Stimulated activated memory B cell treated with anti-CD40 and anti-IgM and Interleukin-4, amounts not matched to agents 10 μg/mL and 1 μg/mL and 100 μg/mL, for 72 hours (primary cell): ENCODE measurements at regions not wholly inside any gene's neighbourhood (a gene's known extent, or its start where the extent isn't known, plus 50 kb on each side); places are given as distances from the start of the nearest gene placed in this dataset.

Source experiments
- ATAC-seq: fragments of 150-1000 bp; cut with Tn5 transposase; 2 replicates; pipeline ENCODE4 v1.10.0; 2021
- H3K27ac Mint-ChIP-seq: one replicate; pipeline ENCODE4 v1.8.0; 2022; ENCODE audit warnings: mild to moderate bottlenecking, mixed read lengths
- H3K27me3 Mint-ChIP-seq: one replicate; pipeline ENCODE4 v1.8.0; 2022; ENCODE audit warnings: mixed read lengths
- H3K36me3 Mint-ChIP-seq: one replicate; pipeline ENCODE4 v1.8.0; 2022; ENCODE audit warnings: mixed read lengths
- H3K4me1 Mint-ChIP-seq: one replicate; pipeline ENCODE4 v1.8.0; 2022; ENCODE audit warnings: mixed read lengths
- H3K4me3 Mint-ChIP-seq: one replicate; pipeline ENCODE4 v1.8.0; 2022; ENCODE audit warnings: mild to moderate bottlenecking, moderate library complexity, mixed read lengths
- H3K9me3 Mint-ChIP-seq: one replicate; pipeline ENCODE4 v1.8.0; 2022; ENCODE audit warnings: mixed read lengths

DNA sequence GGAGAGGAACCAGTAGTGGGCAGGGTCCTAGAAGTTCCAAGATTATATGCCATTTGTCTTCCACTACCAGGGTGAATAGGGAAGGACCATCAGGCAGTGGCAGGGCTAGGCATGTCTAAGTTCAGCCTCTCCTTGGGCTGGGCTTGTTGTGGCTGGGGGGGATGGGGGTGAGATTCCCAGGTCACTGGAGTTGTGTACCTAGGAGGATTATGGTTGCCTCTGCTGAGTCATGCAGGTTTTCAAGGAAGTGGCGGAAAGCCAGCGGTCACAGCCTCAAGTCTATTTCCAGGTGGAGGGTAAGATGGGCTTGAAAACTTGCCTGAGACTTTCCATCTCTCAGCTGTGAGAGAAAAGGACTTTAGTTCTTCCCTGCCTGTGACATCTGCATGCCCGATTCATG, 1407.1 kb downstream of the SI start:
- H3K27me3 Mint-ChIP-seq, result no peaks in the 10 kb centered on the region
- H3K9me3 Mint-ChIP-seq, result peaks cover 3% of the 10 kb centered on the region
- no peak overlapping the region for H3K4me3 Mint-ChIP-seq
- no peaks in the 10 kb centered on the region for H3K36me3 Mint-ChIP-seq
- H3K27ac Mint-ChIP-seq, result no peak overlapping the region
- no peak for ATAC-seq
- H3K4me1 Mint-ChIP-seq, result no peaks in the 10 kb centered on the region

DNA sequence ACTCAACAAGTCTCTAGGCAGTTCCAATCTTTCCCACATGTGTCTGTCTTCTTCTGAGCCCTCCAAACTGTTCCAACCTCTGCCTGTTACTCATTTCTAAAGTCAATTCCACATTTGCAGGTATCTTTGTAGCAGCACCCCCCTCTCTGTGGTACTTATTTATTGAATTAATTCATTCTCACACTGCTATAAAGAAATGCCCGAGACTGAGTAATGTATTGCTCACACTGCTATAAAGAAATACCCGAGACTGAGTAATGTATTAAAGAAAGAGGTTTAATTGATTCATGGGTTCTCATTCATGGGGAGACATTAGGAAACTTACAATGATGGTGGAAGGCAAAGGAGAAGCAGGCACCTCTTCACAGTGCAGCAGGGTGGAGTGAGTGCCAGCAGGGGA, 1413.8 kb downstream of the SI start:
- Mint-ChIP-seq H3K36me3 (no peaks in the 10 kb centered on the region), H3K27ac (no peak overlapping the region), H3K27me3 (no peaks in the 10 kb centered on the region), H3K4me3 (no peak overlapping the region), H3K9me3 (peaks cover 15% of the 10 kb centered on the region), H3K4me1 (no peaks in the 10 kb centered on the region)
- no peak for ATAC-seq

DNA sequence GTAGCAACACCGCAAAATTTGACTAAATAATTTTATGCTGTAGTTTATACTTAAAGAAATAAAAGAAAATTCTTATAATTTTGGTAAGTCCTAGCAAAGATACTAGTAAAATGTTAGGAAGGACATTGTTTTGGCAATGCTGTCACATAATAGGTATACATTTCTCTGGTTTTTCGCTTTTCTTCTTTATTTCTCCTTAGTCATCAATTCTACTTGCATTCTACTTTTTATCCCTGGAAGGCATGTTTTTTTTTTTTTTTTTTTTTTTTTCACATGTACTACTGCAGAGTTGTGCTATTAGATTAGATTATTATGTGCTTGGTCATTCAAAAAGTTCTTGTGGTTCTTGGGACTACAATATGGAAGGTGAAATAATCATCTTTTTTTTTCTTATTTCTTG, 1421.2 kb downstream of the SI start:
- H3K27me3 Mint-ChIP-seq, result no peaks in the 10 kb centered on the region
- H3K9me3 Mint-ChIP-seq, result peaks cover 9% of the 10 kb centered on the region
- no peak overlapping the region for H3K4me3 Mint-ChIP-seq
- no peaks in the 10 kb centered on the region for H3K4me1 Mint-ChIP-seq
- no peak overlapping the region for H3K27ac Mint-ChIP-seq
- no peak for ATAC-seq
- no peaks in the 10 kb centered on the region for H3K36me3 Mint-ChIP-seq

DNA sequence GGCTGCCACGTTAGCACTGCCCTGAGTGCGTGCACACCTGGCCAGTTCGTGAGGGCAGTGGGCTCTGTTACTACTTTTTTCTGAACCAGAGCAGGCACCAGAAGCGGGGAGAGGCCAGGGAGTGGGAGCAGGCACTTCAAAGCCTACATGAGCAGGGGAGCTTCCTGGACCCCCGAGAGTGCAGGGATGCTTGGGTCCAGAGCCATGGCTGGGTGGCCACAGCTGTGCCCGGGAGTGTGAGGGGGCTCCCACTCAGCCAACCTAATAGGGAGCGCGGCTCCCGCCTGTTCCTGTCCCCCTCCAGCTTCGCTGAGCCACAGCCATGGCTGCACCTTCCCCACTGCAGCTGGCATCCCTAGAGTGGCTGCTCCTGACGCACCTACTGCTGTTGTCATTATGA, 1423.3 kb downstream of the SI start:
- peak; percentile 41 for ATAC-seq
- no peaks in the 10 kb centered on the region for H3K36me3 Mint-ChIP-seq
- no peaks in the 10 kb centered on the region for H3K27me3 Mint-ChIP-seq
- H3K9me3 Mint-ChIP-seq, result peaks cover 9% of the 10 kb centered on the region
- H3K27ac Mint-ChIP-seq, result no peak overlapping the region
- H3K4me1 Mint-ChIP-seq, result no peaks in the 10 kb centered on the region
- no peak overlapping the region for H3K4me3 Mint-ChIP-seq

DNA sequence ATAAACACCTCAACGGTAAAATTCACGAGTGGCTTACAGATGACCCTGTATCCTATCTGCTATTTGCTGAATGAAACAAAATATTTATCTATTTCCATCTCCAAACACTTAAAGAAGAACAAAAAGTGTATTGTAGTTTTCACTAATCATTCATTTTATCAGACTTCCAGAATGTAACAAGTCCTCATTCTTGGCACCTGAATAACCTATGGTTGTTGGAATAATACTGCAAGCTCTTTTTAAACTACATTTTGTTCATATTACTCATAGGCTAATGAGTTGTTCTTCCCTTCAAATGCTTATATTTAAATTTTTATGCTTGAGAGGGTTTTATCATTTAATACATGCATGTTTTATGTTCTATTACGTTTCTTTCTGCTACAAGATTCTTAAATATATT, 1434.1 kb downstream of the SI start:
- Mint-ChIP-seq H3K27me3 (no peaks in the 10 kb centered on the region), H3K4me1 (no peaks in the 10 kb centered on the region), H3K4me3 (no peak overlapping the region), H3K27ac (no peak overlapping the region), H3K9me3 (peaks cover 4% of the 10 kb centered on the region), H3K36me3 (no peaks in the 10 kb centered on the region)
- no peak for ATAC-seq

DNA sequence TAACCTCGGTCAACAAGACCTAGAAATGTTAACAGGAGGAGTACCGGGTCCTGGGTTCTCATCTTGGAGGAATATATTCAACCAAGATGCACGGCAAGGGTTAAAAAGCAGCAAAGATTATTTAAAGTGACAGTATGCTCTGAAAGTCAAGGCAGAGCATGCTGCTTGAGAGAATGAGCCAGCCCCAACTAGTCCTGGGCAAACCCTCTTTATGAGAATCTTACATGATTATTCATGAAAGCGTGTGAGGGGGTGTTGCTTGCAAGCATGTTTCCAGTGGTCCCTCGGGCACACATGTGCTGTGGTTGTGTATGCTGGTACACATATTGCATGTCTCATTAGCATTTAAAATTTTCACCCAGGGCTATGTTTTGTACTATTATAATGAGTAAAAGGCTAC, 1445.6 kb downstream of the SI start:
- no peak overlapping the region for H3K4me3 Mint-ChIP-seq
- no peaks in the 10 kb centered on the region for H3K9me3 Mint-ChIP-seq
- no peaks in the 10 kb centered on the region for H3K4me1 Mint-ChIP-seq
- no peaks in the 10 kb centered on the region for H3K27me3 Mint-ChIP-seq
- no peak overlapping the region for H3K27ac Mint-ChIP-seq
- ATAC-seq, result no peak
- H3K36me3 Mint-ChIP-seq, result no peaks in the 10 kb centered on the region

DNA sequence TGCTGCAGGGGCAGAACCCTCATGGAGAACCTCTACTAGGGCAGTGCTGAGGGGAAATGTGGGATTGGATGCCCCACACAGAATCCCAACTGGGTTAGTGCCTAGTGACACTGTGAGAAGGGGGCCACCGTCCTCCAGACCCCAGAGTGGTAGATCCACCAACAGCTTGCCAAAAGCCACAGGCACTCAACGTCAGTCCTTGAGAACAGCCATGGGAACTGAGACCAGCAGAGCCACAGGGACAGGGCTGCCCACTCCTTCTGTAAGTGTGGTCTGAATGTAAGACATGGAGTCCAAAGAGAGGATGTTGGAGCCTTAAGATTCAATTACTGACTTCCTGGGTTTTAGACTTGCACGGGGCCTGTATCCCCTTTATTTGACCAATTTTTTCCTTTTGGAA, 1451.5 kb downstream of the SI start:
- no peaks in the 10 kb centered on the region for H3K27me3 Mint-ChIP-seq
- H3K4me3 Mint-ChIP-seq, result no peak overlapping the region
- ATAC-seq, result peak; percentile 45
- no peaks in the 10 kb centered on the region for H3K4me1 Mint-ChIP-seq
- H3K9me3 Mint-ChIP-seq, result peaks cover 3% of the 10 kb centered on the region
- H3K36me3 Mint-ChIP-seq, result no peaks in the 10 kb centered on the region
- H3K27ac Mint-ChIP-seq, result no peak overlapping the region

DNA sequence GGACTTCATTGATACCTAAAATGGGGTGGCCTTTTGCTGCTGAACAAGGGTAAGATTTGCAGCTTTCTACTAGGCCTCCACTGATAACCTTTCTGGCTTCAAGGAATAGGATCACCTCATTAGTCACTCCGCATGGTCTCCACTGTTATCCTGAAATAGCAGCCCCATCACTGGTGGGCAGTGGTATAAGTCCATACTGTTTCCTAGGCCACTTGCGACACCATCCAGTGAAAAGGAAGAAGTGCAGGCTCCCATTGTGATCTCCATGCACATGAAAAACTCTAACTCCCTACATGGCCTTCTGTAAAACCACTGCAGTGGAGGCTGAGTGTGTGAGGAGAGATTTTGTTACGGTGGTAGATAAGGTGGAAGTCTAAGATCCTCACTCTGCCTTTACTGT, 1455.9 kb downstream of the SI start:
- Mint-ChIP-seq H3K4me3 (no peak overlapping the region), H3K27ac (no peak overlapping the region)

DNA sequence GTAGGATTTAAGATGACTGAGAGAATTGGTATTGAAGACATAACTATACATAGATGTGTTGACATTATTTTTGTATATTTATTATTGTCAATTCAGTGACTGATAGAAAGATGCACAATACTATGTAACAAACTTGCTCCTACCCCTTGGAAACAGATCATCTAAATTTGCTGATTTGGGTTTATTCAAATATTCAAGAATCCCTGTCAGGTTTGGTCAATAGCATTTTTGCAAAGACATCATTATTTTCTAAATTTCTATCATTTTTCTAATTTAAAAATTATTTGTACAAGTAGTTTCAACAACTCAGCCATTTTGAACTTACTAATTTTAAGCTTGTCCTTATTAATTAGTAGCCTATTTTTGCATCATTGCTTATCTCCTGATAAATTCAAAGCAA, 1463.4 kb downstream of the SI start:
- no peaks in the 10 kb centered on the region for H3K27me3 Mint-ChIP-seq
- no peak overlapping the region for H3K4me3 Mint-ChIP-seq
- no peak for ATAC-seq
- no peaks in the 10 kb centered on the region for H3K4me1 Mint-ChIP-seq
- no peaks in the 10 kb centered on the region for H3K36me3 Mint-ChIP-seq
- no peaks in the 10 kb centered on the region for H3K9me3 Mint-ChIP-seq
- no peak overlapping the region for H3K27ac Mint-ChIP-seq

More for the DNA sequence above, 1455.9 kb downstream of the SI start:
- H3K4me1 Mint-ChIP-seq, result no peaks in the 10 kb centered on the region
- H3K36me3 Mint-ChIP-seq, result no peaks in the 10 kb centered on the region
- no peak for ATAC-seq
- H3K9me3 Mint-ChIP-seq, result peaks cover 3% of the 10 kb centered on the region
- no peaks in the 10 kb centered on the region for H3K27me3 Mint-ChIP-seq

DNA sequence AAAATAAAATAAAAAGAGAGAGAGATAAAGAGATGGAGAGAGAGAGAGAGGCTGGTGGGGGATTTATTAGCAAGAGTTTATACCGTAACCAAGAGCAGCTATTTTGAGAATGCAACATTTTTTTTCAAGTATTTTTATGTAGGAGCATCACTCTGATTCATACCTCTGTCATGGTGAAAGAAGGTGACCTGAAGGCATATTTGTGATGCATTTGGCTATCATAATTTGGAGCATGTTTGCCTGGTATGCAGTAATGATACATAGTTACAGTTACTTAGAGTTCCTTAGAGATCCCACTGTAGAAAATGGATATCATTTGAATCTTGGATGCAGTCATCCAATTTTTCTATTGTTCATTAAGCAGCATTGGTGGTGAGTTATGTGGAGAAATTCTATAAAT, 1472.4 kb downstream of the SI start:
- Mint-ChIP-seq H3K4me1 (no peaks in the 10 kb centered on the region), H3K27ac (no peak overlapping the region), H3K4me3 (no peak overlapping the region), H3K27me3 (no peaks in the 10 kb centered on the region), H3K9me3 (peaks cover 5% of the 10 kb centered on the region), H3K36me3 (no peaks in the 10 kb centered on the region)
- no peak for ATAC-seq

DNA sequence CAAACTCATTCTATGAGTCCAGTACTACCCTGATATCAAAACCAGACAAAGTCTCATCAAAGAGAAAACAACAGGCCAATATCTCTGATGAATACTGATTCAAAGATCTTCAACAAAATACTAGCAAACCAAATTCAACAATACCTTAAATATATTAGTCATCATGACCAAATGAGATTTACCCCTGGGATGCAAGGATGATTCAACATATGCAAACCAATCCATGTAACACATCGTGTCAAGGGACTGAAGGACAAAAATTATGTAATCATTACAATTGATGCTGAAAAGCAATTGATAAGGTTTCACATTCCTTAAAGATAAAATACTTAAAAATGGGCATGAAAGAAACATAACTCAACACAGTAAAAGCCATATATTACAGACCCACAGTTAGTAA, 1476.9 kb downstream of the SI start:
- Mint-ChIP-seq H3K9me3 (peaks cover 5% of the 10 kb centered on the region), H3K36me3 (no peaks in the 10 kb centered on the region), H3K4me3 (no peak overlapping the region), H3K4me1 (no peaks in the 10 kb centered on the region), H3K27me3 (no peaks in the 10 kb centered on the region), H3K27ac (no peak overlapping the region)
- ATAC-seq, result no peak

DNA sequence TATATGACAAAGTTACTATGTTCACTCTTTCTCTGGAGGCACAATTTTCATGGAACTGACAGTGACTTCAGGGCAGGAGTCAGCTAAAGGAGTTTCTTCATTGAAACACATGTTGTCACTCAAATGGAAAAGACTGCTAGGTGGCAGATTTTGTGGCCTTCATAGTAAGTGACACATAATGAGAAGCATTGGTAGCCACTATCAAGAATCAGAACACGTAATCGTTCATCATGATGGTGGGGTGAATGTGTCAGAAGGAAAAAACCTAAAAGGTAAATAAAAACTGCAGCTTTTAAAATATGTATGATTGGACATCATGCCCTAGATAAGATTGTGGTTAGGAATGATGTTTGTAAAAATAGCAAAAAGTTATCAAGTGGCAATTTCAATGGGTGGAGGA, 1491.0 kb downstream of the SI start:
- Mint-ChIP-seq H3K4me3 (no peak overlapping the region), H3K9me3 (peaks cover 10% of the 10 kb centered on the region), H3K27me3 (no peaks in the 10 kb centered on the region), H3K4me1 (no peaks in the 10 kb centered on the region), H3K27ac (no peak overlapping the region), H3K36me3 (no peaks in the 10 kb centered on the region)
- ATAC-seq, result no peak

DNA sequence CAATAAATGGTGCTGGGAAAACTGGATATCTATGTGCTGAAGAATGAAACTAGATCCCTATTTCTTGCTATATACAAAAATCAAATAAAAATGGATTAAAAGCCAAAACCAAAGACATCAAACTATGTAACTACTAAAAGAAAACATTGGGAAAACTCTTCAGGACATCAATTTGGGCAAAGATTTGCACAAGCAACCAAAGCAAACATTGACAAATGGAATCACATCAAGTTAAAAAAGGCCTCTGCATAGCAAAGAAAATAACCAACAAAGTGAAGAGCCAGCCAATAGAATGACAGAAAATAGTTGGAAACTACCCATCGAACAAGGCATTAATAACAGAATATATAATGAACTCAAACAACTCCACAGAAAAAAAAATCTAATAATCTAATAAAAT, 1495.3 kb downstream of the SI start:
- ATAC-seq, result no peak
- Mint-ChIP-seq H3K4me1 (no peaks in the 10 kb centered on the region), H3K9me3 (peaks cover 10% of the 10 kb centered on the region), H3K27ac (no peak overlapping the region), H3K27me3 (no peaks in the 10 kb centered on the region), H3K36me3 (no peaks in the 10 kb centered on the region), H3K4me3 (no peak overlapping the region)

DNA sequence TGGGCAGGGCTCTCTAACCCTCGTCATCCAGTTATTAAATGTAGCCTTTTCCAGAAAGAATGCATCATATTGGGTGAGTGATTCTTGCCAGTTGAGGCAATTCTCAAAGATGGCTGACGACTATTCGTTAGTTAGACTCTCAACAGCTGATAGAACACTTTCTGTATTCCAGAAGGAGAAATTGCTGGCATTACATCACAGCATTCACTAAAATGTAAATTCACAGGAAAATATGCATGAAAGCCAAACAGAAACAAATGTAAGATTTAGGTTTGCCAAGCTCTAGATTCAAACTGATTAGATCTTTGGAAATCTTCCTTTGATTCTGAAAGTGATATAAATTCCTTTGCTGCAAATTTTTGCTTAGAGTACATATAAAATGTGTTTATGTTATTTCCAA, 1501.0 kb downstream of the SI start:
- no peak overlapping the region for H3K4me3 Mint-ChIP-seq
- no peak for ATAC-seq
- H3K27ac Mint-ChIP-seq, result no peak overlapping the region
- peaks cover 3% of the 10 kb centered on the region for H3K9me3 Mint-ChIP-seq
- H3K36me3 Mint-ChIP-seq, result no peaks in the 10 kb centered on the region
- no peaks in the 10 kb centered on the region for H3K4me1 Mint-ChIP-seq
- no peaks in the 10 kb centered on the region for H3K27me3 Mint-ChIP-seq

DNA sequence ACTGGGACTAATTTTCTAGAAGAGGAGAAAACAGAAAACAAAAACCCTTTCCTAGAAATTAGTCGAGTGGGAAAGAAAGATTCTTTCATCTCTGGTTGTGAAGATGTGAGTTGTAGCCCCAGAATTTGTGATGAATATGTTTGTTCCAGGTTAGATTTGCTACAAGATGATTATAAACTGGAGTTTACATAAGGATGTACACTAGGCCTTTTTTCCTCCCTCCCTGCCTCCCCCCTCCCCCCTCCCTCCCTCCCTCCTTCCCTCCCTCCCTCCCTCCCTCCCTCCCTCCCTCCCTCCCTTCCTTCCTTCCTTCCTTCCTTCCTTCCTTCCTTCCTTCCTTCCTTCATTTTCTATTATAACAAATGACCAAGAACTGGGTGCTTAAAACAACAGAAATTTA, 1502.0 kb downstream of the SI start:
- Mint-ChIP-seq H3K9me3 (peaks cover 8% of the 10 kb centered on the region), H3K4me1 (no peaks in the 10 kb centered on the region), H3K36me3 (no peaks in the 10 kb centered on the region), H3K27ac (no peak overlapping the region), H3K27me3 (no peaks in the 10 kb centered on the region), H3K4me3 (no peak overlapping the region)
- ATAC-seq, result no peak

DNA sequence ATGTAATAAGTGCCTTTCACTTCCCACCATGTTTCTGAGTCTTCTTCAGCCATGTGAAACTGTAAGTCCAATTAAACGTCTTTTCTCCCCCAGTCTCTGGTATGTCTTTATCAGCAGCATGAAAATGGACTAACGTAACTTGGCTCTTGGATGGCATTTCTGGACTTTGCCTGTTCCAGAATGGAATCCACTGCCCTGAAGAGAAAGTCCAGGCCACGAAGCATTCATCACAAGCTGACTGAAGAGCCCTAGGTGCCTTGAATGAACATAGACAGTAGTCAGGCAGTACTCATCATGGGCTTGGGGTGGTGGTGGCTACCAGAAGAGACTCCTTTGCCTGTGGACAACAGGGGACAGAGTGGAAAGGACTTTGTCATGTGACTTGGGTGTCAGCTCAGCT, 1505.0 kb downstream of the SI start:
- Mint-ChIP-seq H3K4me3 (no peak overlapping the region), H3K36me3 (no peaks in the 10 kb centered on the region), H3K4me1 (no peaks in the 10 kb centered on the region), H3K27ac (no peak overlapping the region), H3K27me3 (no peaks in the 10 kb centered on the region), H3K9me3 (peaks cover 8% of the 10 kb centered on the region)
- ATAC-seq, result no peak

DNA sequence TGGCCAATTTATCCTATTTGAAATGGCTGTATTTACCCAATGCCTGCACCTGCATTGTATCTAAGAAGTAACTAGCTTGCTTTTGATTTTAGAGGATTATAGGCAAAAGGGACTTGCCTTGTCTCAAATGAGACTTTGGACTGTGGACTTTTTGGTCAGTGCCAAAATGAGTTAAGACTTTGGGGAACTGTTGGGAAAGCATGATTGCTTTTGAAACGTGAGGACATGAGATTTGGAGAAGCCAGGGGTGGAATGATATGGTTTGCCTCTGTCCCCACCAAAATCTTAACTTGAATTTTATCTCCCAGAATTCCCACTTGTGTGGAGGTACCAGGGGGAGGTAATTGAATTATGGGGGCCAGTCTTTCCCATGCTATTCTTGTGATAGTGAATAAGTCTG, 1505.4 kb downstream of the SI start:
- no peaks in the 10 kb centered on the region for H3K27me3 Mint-ChIP-seq
- no peaks in the 10 kb centered on the region for H3K4me1 Mint-ChIP-seq
- H3K36me3 Mint-ChIP-seq, result no peaks in the 10 kb centered on the region
- H3K4me3 Mint-ChIP-seq, result no peak overlapping the region
- ATAC-seq, result no peak
- no peak overlapping the region for H3K27ac Mint-ChIP-seq
- peaks cover 8% of the 10 kb centered on the region for H3K9me3 Mint-ChIP-seq
